K562 (cell line): ENCODE measurements at regions not wholly inside any gene's neighbourhood (a gene's known extent, or its start where the extent isn't known, plus 50 kb on each side); places are given as distances from the start of the nearest gene placed in this dataset.

Experiments used
- CBFA2T3 ChIP-seq: fragments of 450-650 bp; IDR thresholded peaks from 2 replicates; pipeline ENCODE4 v1.6.1; 2017
- CUX1 ChIP-seq: fragments of 200-800 bp; sonication (Bioruptor generic); IDR thresholded peaks from 2 replicates; pipeline ENCODE4 v1.6.1; 2016; ENCODE audit warnings: missing genetic modification characterization, missing compliant biosample characterization
- HOXB6 ChIP-seq: fragments of 250-450 bp; sonication (Bioruptor Pico); IDR thresholded peaks from 2 replicates; pipeline ENCODE4 v1.5.1; 2022; ENCODE audit warnings: mild to moderate bottlenecking, borderline replicate concordance
- LARP7 ChIP-seq: fragments of 450-650 bp; IDR thresholded peaks from 2 replicates; pipeline ENCODE4 v1.6.1; 2016
- PRDM10 ChIP-seq: fragments of 450-650 bp; IDR thresholded peaks from 2 replicates; pipeline ENCODE4 v1.6.1; 2018; ENCODE audit not compliant: partially characterized antibody
- SIN3A ChIP-seq, 2 experiments: fragments of 150-350 bp in 1 of 2; IDR thresholded peaks; 2 replicates each; pipeline ENCODE4 v1.6.1; 2011 to 2016; ENCODE audit warnings: borderline replicate concordance in 2 of 2, low read depth in 2 of 2, low read length in 2 of 2, mild to moderate bottlenecking in 2 of 2, moderate library complexity in 2 of 2; ENCODE audit not compliant: control insufficient read depth in 1 of 2
- ZNF57 ChIP-seq: fragments of 450-650 bp; formaldehyde crosslinking; IDR thresholded peaks from 2 replicates; pipeline ENCODE4 v1.4.0; 2020; ENCODE audit warnings: mild to moderate bottlenecking, moderate library complexity

- no peak for TF ChIP-seq PRDM10
- TF ChIP-seq CBFA2T3, result no peak
- TF ChIP-seq CUX1 (CRISPR knock-in tag), result no peak
- no peak for TF ChIP-seq ZNF57 (CRISPR knock-in tag)
- TF ChIP-seq LARP7, result no peak
- TF ChIP-seq HOXB6, result no peak
- no peak for TF ChIP-seq SIN3A (IDR thresholded peaks at IDR 0.05; ENCODE audit: borderline replicate concordance in 2 of 2, control insufficient read depth in 1 of 2, low read depth in 2 of 2, low read length in 2 of 2)
These were observed 417.9 kb downstream of the NR2F1-AS1 start (continued) for GRCh38 chr5:93163010-93163663.
